ENCODE measurements at regions not wholly inside any gene's neighbourhood (a gene's known extent, or its start where the extent isn't known, plus 50 kb on each side); places are given as distances from the start of the nearest gene placed in this dataset.

DNA sequence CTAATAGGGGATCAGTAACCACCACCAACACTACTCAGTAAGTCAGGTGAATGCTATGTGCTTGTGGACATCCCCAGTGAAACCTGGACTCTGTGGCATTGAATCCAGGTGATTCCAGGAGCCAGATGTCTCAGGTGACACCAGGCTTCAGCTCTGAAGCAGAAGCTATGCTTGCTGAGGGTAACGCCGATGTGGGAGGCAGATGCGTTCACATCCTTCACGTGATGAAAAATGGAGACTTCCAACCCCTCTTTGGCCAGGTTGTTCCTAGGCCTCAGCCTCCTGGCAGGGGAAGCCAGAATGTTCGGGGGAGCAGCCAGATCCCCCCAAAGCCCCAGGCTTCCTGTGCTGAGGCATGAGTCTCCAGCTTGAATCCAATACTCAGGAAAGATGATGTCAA is 209.8 kb upstream of the PDE10A start:
- TF ChIP-seq, protein P1, sequence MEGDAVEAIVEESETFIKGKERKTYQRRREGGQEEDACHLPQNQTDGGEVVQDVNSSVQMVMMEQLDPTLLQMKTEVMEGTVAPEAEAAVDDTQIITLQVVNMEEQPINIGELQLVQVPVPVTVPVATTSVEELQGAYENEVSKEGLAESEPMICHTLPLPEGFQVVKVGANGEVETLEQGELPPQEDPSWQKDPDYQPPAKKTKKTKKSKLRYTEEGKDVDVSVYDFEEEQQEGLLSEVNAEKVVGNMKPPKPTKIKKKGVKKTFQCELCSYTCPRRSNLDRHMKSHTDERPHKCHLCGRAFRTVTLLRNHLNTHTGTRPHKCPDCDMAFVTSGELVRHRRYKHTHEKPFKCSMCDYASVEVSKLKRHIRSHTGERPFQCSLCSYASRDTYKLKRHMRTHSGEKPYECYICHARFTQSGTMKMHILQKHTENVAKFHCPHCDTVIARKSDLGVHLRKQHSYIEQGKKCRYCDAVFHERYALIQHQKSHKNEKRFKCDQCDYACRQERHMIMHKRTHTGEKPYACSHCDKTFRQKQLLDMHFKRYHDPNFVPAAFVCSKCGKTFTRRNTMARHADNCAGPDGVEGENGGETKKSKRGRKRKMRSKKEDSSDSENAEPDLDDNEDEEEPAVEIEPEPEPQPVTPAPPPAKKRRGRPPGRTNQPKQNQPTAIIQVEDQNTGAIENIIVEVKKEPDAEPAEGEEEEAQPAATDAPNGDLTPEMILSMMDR (IDR thresholded peaks at IDR 0.05; ENCODE audit: insufficient read depth, low read length, poor library complexity, severe bottlenecking), result no peak
- no peak for TF ChIP-seq EZH2phosphoT487 (conservative IDR thresholded peaks at IDR 0.05; ENCODE audit: low read length)

All from SU-DHL-6 (cell line).